ENCODE measurements at regions not wholly inside any gene's neighbourhood (a gene's known extent, or its start where the extent isn't known, plus 50 kb on each side); places are given as distances from the start of the nearest gene placed in this dataset.
"Not testable (repeated sequence)": the region's sequence is repeated elsewhere in the genome, so short reads cannot be mapped to it uniquely, and the experiment has no call there.

DNA sequence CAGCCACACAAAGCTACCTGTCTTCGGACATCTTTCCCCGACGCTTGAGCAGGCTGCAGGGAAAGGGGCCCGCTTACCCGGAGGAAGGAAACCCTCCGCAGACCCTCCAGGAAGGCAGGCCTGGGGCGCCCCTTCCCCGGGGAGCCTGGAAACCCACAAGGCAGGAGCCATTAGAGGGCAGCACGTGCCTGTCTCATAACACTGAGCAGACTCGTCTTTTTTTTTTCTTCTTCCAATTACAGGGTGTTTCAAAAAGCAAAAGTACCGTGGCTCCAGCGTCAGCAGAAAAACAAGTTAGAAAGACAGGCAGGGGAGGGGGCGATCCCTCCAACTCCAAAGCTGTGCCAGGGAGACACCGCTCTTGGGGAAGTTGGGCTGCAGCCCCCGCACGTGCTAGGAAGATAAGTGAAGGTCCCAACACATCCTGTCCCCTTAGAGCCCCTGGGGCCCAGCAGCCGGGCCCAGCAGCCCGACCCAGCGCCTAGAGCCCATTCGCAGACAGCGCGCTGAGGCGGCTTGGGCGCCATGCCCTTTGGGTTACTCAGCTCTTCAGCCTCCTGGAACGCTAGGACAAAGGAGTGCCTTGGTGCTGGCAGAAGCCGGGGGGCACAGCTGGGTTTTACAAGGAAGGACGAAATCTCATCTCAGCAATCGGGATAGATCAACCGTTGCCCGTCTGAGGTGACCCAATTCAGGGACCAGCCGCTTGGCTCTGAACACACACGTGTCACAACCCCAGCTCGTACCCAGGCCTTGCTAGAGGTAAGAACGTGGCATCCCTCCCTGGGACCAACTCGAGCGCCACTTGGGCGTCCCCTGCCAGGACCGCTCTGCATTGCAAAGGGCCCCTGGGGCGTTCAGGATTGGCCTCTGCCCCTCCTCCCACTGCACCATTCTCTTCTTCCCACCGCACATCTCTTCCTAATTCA, 136.3 kb downstream of the LY86 start:
- peak; percentile 39 to 55 for DNase-seq

DNA sequence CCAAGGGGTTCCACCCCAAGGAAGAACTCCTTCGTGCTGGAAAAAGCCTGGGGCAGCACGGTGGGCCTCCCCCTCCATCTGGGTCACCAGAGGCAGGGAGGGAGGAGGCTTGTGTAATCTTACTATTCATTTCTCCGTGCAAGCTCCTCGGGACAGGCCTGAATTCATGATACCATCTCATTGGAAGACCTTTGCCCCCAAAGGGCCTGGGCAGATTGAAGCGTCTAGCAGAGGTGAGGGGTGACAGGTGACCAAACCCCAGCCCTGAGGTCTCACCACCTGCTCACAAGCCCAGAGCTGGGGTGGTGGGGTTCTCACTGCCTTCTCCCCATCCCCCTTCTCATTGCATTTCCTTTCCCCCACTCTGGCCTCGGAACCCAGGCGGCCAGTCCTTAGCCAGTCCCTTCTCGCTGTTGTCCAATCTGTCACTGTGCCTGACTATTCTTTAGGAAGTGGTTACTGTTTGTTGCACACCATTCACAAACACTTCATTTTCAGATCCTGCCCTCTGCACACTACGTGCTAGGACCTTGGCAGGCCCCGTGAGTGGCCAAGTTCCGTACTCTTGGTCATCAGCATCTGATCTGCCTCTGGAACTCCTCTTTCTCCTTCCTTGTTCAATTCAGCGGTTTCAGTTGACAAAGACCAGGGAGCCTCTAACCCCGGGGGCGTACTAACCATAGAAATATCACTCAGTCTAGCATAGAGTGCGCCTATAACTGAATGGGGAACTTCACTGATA, 137.1 kb downstream of the LY86 start:
- no peak for DNase-seq

DNA sequence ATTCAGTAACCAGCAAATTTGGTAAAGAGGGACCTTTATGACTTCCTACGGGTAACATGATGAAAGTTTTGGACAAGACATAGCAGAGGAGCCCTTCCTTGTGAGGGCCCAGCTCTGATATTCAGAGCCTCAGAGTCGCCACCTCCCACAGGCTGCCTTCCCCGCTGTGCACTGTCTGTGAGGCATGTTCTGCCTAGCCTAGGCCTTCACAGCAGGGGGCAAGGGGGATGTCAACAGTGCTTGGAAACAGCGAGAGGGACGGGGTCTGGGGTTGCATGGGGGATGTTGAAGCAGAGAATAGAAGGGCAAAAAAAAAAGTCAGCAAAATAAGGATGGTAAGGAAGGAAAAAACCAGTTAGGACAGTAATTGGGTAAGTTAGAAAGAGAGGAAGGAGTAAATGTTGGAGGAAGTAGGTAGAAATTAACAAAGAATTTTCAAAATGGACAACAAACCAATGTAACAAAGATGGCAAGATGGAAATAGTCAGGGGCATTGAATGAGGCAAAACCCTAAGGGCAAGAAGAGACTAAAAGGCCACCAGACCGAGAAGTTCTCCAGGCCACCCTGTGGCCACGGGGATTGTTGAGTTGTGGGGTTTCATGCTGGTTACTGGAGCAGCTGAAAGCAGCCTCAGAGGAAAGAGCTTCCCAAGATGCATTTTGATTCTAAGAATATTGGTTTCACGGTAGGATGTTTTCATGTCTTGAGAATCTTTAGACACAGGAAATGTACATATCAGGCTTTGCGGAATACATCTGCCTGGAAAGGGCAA, 139.8 kb downstream of the LY86 start:
- DNase-seq, result no peak

DNA sequence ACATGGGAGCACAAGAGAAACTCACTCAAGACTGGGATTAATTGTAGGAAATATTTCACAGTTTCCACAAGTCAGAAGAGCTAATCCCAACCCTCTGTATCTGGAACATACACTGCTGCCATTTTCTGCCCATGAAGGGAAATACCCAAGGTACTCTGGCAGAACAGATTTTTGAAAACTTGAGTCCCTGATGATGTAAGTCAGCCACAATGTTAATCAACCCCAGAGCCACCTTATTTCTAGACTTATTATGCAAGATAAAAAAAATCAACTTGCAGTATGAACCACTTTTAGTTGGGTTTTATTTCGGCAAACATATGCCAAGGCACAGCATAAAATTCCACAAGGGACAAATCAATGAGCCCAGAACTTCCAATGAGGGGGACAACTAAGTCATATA, 141.5 kb downstream of the LY86 start:
- no peak for DNase-seq

DNA sequence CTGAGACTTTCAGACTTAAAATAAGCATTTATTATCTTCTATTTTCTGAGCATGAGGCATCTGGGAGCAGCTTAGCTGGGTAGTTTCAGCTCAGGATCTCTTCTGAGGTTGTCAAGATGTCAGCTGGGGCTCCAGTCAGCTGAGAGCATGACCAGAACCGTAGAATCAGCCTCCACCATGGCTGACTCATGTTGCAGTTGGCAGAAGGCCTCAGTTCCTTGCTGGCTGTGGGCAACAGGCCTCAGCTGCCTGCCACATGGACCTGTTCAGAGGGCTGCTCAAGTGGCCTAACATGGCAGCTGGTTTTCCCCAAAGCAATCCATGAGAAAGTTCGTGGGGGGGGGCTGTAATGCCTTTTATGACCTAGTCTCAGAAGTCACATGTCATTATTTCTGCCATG, 142.3 kb downstream of the LY86 start:
- DNase-seq, result no peak

DNA sequence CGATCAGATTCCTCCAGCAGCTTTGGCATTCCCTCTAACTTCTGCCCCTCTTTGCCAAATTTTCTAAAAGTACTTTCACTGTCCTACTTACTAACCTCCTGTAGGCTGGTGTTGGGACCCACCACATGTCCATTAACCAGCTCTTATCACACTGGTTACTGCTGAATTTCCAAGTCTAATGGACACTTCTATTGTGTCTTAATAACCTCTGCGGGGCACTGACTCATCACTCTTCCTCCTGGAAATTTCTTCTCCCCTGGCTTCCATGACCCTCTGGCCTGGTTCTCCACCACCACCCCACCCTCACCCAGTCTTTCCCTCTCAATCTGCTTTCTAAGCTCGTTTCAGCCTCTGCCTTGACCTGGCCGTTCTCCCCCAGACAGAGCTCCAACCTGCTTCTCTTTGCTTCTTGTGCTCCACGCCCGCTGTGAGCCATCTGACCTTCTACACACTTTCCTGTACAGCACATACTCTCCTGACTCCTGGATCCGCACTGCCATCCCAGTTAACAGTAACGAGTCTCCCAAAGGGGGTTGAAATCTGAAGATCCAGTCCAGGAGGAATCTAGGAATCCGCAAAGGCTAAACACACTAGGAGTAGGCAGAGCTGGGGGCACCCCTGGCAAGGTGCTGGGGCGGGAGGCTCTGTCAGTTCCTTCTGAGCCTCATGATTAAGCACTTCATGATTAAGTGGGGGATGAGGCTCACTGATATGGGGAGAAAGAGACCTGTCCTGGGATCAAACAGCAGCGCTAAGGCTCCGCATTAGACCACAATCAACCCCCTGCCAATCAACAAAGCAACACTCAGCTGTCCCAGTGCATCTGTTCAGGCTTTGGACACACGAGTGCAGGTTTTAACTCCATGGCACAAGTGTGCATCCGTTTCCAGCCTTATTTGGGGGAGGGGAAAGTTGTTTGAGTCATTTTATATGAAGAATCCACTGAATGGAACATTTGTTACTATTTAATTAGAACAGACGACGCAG, 146.3 kb downstream of the LY86 start:
- no peak for DNase-seq

DNA sequence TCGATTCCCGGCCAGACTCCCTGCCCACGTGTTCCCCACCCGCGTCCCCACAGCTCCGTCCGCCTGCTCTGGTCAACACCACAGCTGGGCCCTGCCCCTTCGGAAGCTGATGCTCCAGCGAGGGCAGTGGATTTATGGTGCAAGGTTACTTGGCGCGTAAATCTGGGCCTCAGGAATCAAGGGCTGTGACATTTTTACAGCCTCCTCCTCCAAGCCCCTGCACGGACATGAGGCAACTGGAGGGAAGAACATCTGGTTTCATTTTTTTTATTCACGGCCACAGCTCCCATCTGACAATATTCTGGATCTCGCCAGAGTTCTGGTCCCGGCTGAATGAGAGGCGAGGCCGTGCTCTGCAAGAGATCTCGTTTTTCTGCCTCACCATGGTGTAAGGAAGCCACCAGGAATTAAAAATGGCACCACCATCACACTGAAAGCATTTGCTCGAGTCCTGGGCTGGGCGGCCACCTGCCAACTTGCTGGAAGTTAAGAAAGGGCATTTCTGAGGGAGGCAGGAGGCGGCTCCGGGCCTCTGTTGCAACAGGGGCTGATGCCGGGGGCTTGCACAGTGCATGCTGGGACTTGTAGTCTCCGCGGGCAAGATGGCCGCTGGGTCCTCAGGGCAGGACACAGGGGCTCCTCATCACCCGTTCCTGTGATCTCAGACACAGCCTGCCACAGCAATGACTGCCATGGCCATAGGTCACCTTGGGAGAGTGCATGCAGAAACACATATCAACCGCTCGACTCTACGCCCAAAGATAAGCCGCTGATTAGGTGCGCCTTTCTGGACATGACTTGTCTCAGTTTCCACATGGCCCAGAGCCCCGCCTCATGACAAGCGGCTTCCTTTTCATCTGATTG, 148.5 kb downstream of the LY86 start:
- DNase-seq, result no peak

DNA sequence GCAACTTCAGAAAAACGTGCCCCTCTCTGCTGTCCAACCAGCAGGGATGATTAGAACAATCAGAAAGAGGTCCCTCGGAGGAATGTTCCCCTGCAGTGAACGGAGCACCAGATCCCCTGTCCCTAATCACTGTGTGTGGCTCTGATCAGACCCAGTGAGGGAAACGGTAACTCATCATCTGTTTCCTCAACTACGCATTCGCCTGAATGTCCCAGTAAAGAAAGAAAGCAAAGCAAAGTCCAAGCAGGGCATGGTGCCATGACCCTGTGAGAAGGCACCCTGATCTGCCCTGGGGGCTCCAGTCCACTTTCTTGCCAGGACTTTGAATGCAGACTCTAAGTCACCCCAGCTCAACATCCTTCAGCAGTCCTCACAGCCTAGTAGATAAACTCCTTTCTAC, 149.2 kb downstream of the LY86 start:
- DNase-seq, result no peak

DNA sequence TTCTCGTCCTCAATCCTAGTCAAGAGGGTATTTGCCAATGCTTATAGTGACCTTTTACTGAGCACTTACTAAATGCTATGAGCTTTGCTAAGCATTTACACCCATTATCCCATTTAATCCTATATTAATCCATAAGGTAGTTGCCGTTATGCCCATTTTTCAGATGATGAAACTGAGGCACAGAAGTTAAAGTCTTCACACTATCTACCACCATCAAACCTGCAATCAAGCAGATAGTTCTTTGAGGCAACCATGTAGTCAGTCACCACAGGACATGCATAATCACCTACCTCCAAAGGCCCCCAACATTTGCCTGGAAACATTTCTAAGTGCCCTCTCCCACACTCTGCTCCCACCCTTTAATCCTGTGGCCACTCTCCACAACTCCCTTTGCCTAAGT, 149.6 kb downstream of the LY86 start:
- DNase-seq, result no peak

DNA sequence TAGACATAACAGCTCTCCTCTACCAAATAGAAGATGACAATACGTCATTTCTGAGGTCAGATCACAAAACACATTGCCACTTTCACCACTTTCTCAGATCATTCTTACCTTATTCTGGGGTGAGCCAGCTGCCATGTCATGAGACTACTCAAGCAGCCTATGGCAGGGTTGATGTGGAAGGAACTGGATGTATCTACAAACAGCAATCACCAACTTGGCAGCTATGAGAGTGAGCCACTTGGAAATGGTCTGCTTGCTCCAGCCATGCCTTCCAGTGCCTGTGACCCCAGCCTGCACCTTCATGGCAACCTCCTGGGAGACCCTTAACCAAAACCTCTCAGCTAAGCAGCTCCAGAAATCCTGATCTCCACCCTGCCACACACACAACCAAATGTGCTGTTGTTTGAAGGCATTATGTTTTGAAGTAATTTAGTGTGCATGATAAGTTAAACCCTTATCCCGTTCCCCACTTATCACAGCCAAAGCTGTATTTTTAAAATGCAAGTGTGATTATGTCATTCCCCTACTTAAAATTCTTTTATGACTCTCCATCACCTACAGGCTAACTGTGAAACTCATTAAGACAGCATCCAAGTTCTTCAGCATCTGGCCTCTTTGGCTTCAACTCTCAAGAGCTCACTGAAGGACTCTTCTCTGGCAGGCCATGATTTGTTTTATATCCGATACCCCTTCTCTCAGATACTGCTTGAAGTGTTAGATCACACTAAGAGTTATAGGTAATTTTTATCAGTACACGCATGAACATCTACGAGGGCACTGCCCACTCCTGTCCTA, 150.6 kb downstream of the LY86 start:
- no peak for DNase-seq

DNA sequence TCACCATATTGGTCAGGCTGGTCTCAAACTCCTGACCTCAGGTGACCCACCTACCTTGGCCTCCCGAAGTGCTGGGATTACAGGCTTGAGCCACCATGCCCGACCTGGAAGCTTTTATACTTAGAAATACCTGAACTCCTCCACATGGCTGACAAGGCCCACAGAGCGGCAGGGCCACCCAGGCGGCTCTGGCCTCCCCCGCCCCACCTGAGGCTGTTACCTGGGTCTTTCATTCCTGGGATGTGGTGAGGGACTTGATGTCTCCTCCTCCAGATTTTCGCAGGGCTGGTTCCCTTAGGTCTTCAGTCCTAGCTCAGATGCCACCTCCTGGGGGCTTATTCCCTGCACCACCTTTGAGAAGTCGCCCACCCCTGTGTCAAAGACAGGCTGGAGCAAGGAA, 152.1 kb downstream of the LY86 start:
- DNase-seq, result no peak

DNA sequence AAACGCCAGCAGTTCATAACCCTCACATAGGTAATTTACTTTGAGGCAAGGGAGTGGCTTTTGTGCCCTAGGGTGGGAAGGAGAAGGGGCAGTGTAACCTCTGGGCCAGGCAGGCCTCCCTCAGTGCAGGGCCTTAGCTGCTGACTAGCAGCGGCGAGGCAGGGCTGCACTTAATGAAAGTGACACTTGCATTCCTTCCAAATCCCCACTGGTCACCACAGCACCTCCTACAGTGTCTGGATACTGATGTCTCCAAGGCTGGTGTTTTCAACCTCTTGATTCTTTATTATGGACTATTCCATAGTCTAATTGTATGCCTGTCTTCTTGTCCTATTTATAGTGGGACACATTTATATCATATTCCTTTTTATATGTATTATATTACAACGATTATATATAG, 152.7 kb downstream of the LY86 start:
- no peak for DNase-seq

DNA sequence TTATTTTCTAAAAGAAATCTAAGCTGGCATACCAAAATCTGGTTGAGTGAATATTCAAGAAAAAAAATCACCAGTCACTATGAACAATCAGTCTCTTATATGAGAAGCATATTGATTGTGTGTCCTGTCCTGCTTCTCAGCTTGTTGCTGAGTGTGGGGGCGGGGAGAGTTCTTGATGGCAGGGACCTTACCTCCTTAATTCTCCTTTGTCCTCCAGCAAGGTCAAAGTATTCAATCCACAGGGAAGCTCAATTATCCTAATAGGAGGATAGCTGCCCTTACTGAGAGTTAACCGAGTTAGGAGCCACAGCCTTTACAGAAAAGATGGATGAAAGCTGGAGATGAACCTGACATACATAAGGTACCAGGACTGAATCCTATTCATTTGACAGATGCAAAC, 154.0 kb downstream of the LY86 start:
- no peak for DNase-seq

DNA sequence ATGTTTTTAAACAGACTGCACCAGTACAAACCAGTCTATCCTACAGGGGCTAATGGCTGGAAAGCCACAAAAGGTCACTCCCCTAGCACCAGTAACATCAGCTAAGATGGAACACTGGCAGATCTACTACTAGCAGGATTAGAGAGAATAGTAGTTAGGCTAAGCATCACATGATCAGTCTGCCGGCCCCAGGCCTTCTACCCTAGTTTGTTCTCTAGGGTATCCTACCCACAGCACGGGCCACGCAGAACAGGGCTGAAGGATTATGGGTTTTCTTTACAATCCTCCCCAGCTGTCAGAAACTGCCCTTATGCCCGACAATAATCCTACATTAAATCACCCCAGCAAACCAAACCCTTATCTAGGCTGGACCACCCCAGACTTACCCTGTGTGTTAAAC, 156.0 kb downstream of the LY86 start:
- DNase-seq, result no peak

DNA sequence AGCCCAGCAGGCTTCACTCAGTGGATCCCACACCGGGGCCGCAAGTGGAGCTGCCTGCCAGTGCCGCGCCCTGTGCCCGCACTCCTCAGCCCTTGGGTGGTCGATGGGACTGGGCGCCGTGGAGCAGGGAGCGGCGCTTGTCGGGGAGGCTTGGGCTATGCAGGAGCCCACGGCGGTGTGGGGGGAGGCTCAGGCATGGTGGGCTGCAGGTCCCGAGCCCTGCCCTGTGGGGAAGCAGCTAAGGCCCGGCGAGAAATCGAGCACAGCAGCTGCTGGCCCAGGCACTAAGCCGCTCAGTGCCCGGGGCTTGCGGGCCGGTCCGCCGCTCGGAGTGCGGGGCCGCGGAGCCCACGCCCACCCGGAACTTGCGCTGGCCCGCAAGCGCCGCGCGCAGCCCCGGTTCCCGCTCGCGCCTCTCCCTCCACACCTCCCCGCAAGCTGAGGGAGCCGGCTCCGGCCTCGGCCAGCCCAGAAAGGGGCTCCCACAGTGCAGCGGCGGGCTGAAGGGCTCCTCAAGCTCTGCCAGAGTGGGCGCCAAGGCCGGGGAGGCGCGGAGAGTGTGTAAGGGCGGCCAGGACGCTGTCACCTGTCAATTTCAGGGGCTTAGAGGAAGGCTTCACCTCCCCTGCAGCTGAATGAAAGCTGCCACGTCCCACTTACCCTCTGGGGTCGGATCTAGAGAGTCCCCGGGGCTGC, 157.3 kb downstream of the LY86 start:
- DNase-seq, result not testable (repeated sequence)

DNA sequence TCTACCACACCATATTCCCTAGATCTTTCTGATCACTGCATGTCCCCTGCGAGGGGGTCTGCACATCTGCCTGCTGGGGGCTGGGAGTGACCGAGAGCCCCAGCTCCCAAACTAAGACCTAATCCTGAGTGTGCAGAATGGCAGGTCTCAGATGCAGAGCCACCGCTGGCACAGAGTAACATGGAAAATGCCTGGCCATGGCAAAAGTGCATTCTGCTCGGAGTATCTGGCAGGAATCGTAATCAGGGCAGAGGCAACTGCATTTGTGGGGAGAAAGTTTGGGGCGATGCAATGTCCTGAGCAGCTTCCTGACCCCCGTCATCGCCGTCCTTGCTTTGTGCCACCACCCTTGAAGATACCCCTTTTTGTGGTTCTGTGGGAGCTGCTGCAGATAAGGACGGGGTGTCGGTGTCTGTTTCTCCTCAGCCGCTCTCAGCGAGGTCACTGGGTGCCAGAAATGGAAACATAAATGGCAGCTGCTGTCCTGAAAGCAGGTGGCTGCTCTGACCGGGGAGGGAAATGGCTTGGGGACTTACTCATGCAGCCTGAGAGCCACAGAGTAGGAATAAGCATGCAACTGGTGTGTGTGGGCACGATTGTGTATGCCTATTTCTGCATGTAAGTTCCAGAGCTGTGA, 157.9 kb downstream of the LY86 start:
- DNase-seq, result no peak

DNA sequence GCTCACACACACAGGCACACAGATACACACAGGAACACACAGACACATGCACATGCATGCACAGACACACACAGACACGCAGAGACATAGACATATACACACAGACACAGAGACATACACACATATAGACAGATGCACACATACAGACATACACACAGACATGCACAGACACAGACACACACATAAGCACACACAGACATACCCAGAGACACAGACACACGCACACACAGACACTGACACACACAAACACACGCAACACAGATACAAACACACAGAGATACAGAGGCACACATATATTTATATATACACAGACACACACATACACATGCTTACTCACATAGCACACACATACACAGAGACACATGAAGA, 158.4 kb downstream of the LY86 start:
- DNase-seq, result no peak

DNA sequence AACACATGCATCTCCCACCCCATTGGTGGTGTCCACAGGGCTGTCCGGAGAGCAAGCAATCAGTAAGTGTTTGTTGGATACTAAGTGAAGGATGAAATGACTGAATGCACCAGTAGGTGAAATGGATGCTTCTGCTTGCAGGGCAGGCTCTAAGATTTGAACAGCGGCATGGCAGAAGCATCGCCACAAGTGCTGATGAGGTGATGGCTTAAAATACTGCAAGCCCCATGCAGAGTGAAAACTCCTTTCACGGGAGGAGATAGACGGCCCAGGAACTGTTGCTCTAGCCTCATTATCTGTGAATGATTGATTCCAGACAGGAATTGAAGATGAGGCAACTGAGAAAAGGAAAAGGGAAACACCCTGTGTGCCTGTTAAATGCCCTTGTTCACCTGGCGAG, 158.9 kb downstream of the LY86 start:
- no peak for DNase-seq

DNA sequence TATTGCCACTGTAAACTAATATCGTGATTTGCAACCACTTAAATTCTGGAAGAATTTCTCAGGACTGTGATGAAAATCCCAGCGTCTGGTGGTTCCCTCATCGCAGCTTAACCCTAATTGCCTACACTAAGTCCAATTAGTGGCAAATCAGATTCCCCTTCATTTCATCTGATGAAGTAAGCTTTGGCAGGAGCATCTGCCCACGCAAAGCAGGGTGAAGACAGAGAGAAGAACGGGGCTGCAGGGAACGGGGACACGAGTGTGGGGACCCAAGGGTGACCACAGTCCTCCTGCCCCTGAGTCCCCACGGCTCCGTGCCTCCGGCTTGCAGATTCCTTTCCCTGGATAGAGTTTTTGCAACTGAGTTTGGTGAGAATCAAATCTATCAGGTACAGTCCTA, 159.5 kb downstream of the LY86 start:
- DNase-seq, result no peak

Measured in CD4-positive, alpha-beta T cell treated with Interleukin-4 for 1 hour (primary cell).